ENCODE measurements at regions not wholly inside any gene's neighbourhood (a gene's known extent, or its start where the extent isn't known, plus 50 kb on each side); places are given as distances from the start of the nearest gene placed in this dataset.

- DNase-seq (ENCODE audit: low read depth) (no peak), FAIRE-seq (no peak)
- no peak overlapping the region for H3K27ac ChIP-seq (ENCODE audit: low read depth, low read length)
- no peak overlapping the region for H3K4me2 ChIP-seq (ENCODE audit: low read length)
- Mint-ChIP-seq H3K36me3 (ENCODE audit: low read depth, unreplicated experiment) (no peaks in the 10 kb centered on the region), H3K4me1 (ENCODE audit: low read depth, unreplicated experiment) (no peaks in the 10 kb centered on the region), H3K9me3 (ENCODE audit: unreplicated experiment) (no peaks in the 10 kb centered on the region), H3K27ac (ENCODE audit: unreplicated experiment) (no peak overlapping the region), H3K27me3 (ENCODE audit: low read depth, unreplicated experiment) (peaks cover 2% of the 10 kb centered on the region), H3K4me3 (ENCODE audit: unreplicated experiment) (no peak overlapping the region)
- no peaks in the 10 kb centered on the region for H3K36me3 ChIP-seq (ENCODE audit: insufficient read depth, low read length)
- TF ChIP-seq, protein P1, sequence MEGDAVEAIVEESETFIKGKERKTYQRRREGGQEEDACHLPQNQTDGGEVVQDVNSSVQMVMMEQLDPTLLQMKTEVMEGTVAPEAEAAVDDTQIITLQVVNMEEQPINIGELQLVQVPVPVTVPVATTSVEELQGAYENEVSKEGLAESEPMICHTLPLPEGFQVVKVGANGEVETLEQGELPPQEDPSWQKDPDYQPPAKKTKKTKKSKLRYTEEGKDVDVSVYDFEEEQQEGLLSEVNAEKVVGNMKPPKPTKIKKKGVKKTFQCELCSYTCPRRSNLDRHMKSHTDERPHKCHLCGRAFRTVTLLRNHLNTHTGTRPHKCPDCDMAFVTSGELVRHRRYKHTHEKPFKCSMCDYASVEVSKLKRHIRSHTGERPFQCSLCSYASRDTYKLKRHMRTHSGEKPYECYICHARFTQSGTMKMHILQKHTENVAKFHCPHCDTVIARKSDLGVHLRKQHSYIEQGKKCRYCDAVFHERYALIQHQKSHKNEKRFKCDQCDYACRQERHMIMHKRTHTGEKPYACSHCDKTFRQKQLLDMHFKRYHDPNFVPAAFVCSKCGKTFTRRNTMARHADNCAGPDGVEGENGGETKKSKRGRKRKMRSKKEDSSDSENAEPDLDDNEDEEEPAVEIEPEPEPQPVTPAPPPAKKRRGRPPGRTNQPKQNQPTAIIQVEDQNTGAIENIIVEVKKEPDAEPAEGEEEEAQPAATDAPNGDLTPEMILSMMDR (IDR thresholded peaks at IDR 0.05; ENCODE audit: insufficient read depth, low read depth, low read length), result no peak
- no peak for TF ChIP-seq EZH2 (IDR thresholded peaks at IDR 0.05; ENCODE audit: insufficient read depth, low read length)
- H4K20me1 ChIP-seq (ENCODE audit: insufficient read depth, low read length), result no peaks in the 10 kb centered on the region
- no peak overlapping the region for H2AFZ ChIP-seq (ENCODE audit: low read depth, low read length)
- no peaks in the 10 kb centered on the region for H3K27me3 ChIP-seq (ENCODE audit: insufficient read depth, low read length)
- H3K4me1 ChIP-seq (ENCODE audit: insufficient read depth, low read length), result no peaks in the 10 kb centered on the region
- no peaks in the 10 kb centered on the region for H3K9me3 ChIP-seq (ENCODE audit: insufficient read depth, low read depth, low read length)
- H3K9ac ChIP-seq (ENCODE audit: low read length), result no peak overlapping the region
- H3K4me3 ChIP-seq (ENCODE audit: insufficient read depth, low read depth, low read length), result no peak overlapping the region
- no peaks in the 10 kb centered on the region for H3K79me2 ChIP-seq (ENCODE audit: insufficient read depth, low read length)
Observed at GRCh38 chr1:88289401-88290102, 394.5 kb upstream of the PKN2 start.

DNA sequence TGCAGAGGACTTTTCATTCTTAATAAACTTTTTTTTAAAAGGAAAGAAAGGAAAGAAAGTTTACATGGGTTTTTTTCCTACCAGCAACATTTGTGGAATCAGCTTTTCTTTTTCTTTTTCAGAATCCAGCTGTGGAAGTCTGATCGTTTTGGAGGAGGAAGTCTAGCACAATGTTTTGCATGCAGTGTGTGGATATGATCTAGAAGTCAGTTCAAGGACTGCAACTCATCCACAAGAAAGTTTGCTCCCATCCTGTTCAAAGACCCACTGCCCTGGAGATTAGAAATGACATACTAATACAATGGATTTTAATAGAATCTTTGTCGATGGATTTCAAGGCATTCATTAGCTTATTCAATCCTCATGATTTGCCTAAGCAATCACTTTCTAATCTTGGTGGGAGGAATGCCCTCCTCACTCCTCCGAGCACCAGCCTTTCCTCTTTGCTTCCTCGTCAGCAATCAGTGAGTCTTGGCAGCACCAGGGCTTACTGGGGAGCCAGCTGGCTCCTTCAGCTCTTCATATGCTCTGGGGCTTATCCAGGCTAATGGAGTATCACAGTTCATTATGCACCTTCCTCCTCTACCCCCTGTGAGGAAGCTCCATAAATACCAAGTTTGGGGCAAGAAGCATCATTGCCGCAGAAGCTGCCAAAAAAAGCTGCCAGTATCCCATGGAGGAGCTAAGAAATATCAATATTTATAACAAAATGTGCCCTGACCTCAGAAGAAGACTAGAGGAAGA, 392.3 kb upstream of the PKN2 start:
- H3K79me2 ChIP-seq (ENCODE audit: insufficient read depth, low read length), result no peaks in the 10 kb centered on the region
- TF ChIP-seq, protein P1 (IDR thresholded peaks at IDR 0.05; ENCODE audit: insufficient read depth, low read depth, low read length), result no peak
- no peak for TF ChIP-seq EZH2 (IDR thresholded peaks at IDR 0.05; ENCODE audit: insufficient read depth, low read length)
- no peak overlapping the region for H3K4me3 ChIP-seq (ENCODE audit: insufficient read depth, low read depth, low read length)

More for the DNA sequence above, 392.3 kb upstream of the PKN2 start:
- Mint-ChIP-seq H3K9me3 (ENCODE audit: unreplicated experiment) (no peaks in the 10 kb centered on the region), H3K27ac (ENCODE audit: unreplicated experiment) (no peak overlapping the region), H3K4me1 (ENCODE audit: low read depth, unreplicated experiment) (no peaks in the 10 kb centered on the region), H3K4me3 (ENCODE audit: unreplicated experiment) (no peak overlapping the region), H3K27me3 (ENCODE audit: low read depth, unreplicated experiment) (peaks cover 2% of the 10 kb centered on the region), H3K36me3 (ENCODE audit: low read depth, unreplicated experiment) (no peaks in the 10 kb centered on the region)
- no peak overlapping the region for H3K27ac ChIP-seq (ENCODE audit: low read depth, low read length)
- no peaks in the 10 kb centered on the region for H3K4me1 ChIP-seq (ENCODE audit: insufficient read depth, low read length)
- H4K20me1 ChIP-seq (ENCODE audit: insufficient read depth, low read length), result no peaks in the 10 kb centered on the region
- H2AFZ ChIP-seq (ENCODE audit: low read depth, low read length), result no peak overlapping the region
- no peak overlapping the region for H3K9ac ChIP-seq (ENCODE audit: low read length)
- no peaks in the 10 kb centered on the region for H3K27me3 ChIP-seq (ENCODE audit: insufficient read depth, low read length)
- no peak overlapping the region for H3K4me2 ChIP-seq (ENCODE audit: low read length)
- H3K36me3 ChIP-seq (ENCODE audit: insufficient read depth, low read length), result no peaks in the 10 kb centered on the region
- DNase-seq (ENCODE audit: low read depth), result no peak
- H3K9me3 ChIP-seq (ENCODE audit: insufficient read depth, low read depth, low read length), result no peaks in the 10 kb centered on the region
- no peak for FAIRE-seq
